ENCODE measurements at regions not wholly inside any gene's neighbourhood (a gene's known extent, or its start where the extent isn't known, plus 50 kb on each side); places are given as distances from the start of the nearest gene placed in this dataset.

- no peak overlapping the region for H3K27ac ChIP-seq
- DNase-seq, result no peak
- H3K27me3 ChIP-seq, result no peaks in the 10 kb centered on the region
- TF ChIP-seq, protein P1, sequence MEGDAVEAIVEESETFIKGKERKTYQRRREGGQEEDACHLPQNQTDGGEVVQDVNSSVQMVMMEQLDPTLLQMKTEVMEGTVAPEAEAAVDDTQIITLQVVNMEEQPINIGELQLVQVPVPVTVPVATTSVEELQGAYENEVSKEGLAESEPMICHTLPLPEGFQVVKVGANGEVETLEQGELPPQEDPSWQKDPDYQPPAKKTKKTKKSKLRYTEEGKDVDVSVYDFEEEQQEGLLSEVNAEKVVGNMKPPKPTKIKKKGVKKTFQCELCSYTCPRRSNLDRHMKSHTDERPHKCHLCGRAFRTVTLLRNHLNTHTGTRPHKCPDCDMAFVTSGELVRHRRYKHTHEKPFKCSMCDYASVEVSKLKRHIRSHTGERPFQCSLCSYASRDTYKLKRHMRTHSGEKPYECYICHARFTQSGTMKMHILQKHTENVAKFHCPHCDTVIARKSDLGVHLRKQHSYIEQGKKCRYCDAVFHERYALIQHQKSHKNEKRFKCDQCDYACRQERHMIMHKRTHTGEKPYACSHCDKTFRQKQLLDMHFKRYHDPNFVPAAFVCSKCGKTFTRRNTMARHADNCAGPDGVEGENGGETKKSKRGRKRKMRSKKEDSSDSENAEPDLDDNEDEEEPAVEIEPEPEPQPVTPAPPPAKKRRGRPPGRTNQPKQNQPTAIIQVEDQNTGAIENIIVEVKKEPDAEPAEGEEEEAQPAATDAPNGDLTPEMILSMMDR (IDR thresholded peaks at IDR 0.05), result no peak
- TF ChIP-seq POLR2A (IDR thresholded peaks at IDR 0.05), result no peak
- H3K4me1 ChIP-seq (replicated peaks in 1 of 2), result no peaks in the 10 kb centered on the region
- H3K9me3 ChIP-seq (replicated peaks in 1 of 3), result no peaks in the 10 kb centered on the region
- 50 to 74% (median 65%) methylated on average over 1 of the region's 1 CpG for WGBS, 4 donors
- H3K4me3 ChIP-seq, result no peak overlapping the region
- intact Hi-C loops (cut with DNase I), result no loop called here
- no peaks in the 10 kb centered on the region for H3K36me3 ChIP-seq (replicated peaks in 1 of 2)
Observed at GRCh38 chr2:175404839-175405238, 223.3 kb upstream of the ATP5MC3 start.

GRCh38 chr2:175403599-175404221, 222.2 kb upstream of the ATP5MC3 start:
- TF ChIP-seq, protein P1 (IDR thresholded peaks at IDR 0.05), result no peak
- no peak for TF ChIP-seq POLR2A (IDR thresholded peaks at IDR 0.05)
- WGBS, 4 donors, result 72 to 83% (median 82%) methylated on average over 1 of the region's 1 CpG
- no peak overlapping the region for H3K4me3 ChIP-seq
- H3K27ac ChIP-seq, result no peak overlapping the region
- H3K9me3 ChIP-seq (replicated peaks in 1 of 3), result no peaks in the 10 kb centered on the region
- no peaks in the 10 kb centered on the region for H3K36me3 ChIP-seq (replicated peaks in 1 of 2)
- H3K4me1 ChIP-seq (replicated peaks in 1 of 2), result no peaks in the 10 kb centered on the region
- H3K27me3 ChIP-seq, result no peaks in the 10 kb centered on the region
- intact Hi-C loops (cut with DNase I), result no loop called here
- no peak for DNase-seq

- H3K4me1 ChIP-seq (replicated peaks in 1 of 2), result no peaks in the 10 kb centered on the region
- H3K9me3 ChIP-seq (replicated peaks in 1 of 3), result no peaks in the 10 kb centered on the region
- no peak overlapping the region for H3K4me3 ChIP-seq
- H3K36me3 ChIP-seq (replicated peaks in 1 of 2), result no peaks in the 10 kb centered on the region
- DNase-seq, result no peak
- no peak overlapping the region for H3K27ac ChIP-seq
- WGBS, 4 donors, result 46 to 60% (median 57%) methylated on average over 2 of the region's 2 CpGs
- no peaks in the 10 kb centered on the region for H3K27me3 ChIP-seq
- TF ChIP-seq POLR2A (IDR thresholded peaks at IDR 0.05), result no peak
- intact Hi-C loops (cut with DNase I), result no loop called here
Observed at GRCh38 chr2:175402571-175402970, 221.1 kb upstream of the ATP5MC3 start.

DNA sequence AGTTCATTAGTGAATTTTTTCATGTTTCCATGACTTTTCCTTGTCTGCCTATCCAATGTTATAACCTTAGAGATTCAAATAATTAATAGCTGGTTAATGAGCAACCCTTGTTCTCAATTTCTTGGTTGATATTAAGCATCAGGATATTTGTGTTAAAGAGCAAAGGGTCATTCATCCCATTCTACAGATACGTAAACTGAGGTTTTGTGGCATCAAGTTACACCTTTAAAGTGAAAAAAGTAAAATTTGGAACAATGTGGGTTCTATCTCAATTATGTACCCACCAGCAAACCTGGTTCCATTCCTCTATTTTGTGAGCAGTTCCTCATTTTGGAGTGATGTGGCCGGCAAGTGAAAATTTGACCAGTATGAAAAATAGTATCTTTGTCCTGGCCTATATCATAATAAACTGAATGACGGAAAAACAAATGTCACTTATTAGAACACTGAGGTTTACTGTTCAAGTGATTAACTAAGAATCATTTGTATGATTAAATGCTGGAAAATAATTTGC, 220.5 kb upstream of the ATP5MC3 start:
- no peak overlapping the region for H3K4me3 ChIP-seq
- H3K27me3 ChIP-seq, result no peaks in the 10 kb centered on the region
- no peaks in the 10 kb centered on the region for H3K9me3 ChIP-seq (replicated peaks in 1 of 3)
- TF ChIP-seq, protein P1 (IDR thresholded peaks at IDR 0.05), result no peak
- TF ChIP-seq POLR2A (IDR thresholded peaks at IDR 0.05), result no peak
- H3K4me1 ChIP-seq (replicated peaks in 1 of 2), result no peaks in the 10 kb centered on the region
- 67 to 88% (median 75%) methylated on average over 3 of the region's 3 CpGs for WGBS, 4 donors
- no peaks in the 10 kb centered on the region for H3K36me3 ChIP-seq (replicated peaks in 1 of 2)
- intact Hi-C loops (cut with DNase I), result no loop called here
- DNase-seq, result no peak
- H3K27ac ChIP-seq, result no peak overlapping the region

DNA sequence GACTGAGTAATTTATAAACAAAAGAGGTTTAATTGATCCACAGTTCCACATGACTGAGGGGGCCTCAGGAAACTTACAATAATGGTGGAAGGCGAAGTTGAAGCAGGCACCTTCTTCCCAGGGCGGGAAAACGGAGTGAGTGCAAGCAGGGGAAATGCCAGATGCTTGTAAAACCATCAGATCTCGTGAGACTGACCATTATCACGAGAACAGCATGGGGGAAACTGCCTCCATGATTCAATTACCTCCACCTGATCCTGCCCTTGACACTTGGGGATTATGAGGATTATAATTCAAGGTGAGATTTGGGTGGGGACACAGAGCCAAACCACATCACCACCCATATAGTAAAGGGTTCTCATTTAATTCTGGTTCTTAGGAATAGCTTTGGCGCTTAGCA, 219.5 kb upstream of the ATP5MC3 start:
- H3K4me1 ChIP-seq (replicated peaks in 1 of 2), result no peaks in the 10 kb centered on the region
- TF ChIP-seq POLR2A (IDR thresholded peaks at IDR 0.05), result no peak
- TF ChIP-seq, protein P1 (IDR thresholded peaks at IDR 0.05), result no peak
- no peak overlapping the region for H3K4me3 ChIP-seq
- no peaks in the 10 kb centered on the region for H3K9me3 ChIP-seq (replicated peaks in 1 of 3)
- intact Hi-C loops (cut with DNase I), result no loop called here
- no peaks in the 10 kb centered on the region for H3K27me3 ChIP-seq
- H3K36me3 ChIP-seq (replicated peaks in 1 of 2), result no peaks in the 10 kb centered on the region
- H3K27ac ChIP-seq, result no peak overlapping the region
- DNase-seq, result no peak
- WGBS, 4 donors, result 74 to 83% (median 76%) methylated on average over 6 of the region's 6 CpGs
